ENCODE measurements at regions not wholly inside any gene's neighbourhood (a gene's known extent, or its start where the extent isn't known, plus 50 kb on each side); places are given as distances from the start of the nearest gene placed in this dataset.

DNA sequence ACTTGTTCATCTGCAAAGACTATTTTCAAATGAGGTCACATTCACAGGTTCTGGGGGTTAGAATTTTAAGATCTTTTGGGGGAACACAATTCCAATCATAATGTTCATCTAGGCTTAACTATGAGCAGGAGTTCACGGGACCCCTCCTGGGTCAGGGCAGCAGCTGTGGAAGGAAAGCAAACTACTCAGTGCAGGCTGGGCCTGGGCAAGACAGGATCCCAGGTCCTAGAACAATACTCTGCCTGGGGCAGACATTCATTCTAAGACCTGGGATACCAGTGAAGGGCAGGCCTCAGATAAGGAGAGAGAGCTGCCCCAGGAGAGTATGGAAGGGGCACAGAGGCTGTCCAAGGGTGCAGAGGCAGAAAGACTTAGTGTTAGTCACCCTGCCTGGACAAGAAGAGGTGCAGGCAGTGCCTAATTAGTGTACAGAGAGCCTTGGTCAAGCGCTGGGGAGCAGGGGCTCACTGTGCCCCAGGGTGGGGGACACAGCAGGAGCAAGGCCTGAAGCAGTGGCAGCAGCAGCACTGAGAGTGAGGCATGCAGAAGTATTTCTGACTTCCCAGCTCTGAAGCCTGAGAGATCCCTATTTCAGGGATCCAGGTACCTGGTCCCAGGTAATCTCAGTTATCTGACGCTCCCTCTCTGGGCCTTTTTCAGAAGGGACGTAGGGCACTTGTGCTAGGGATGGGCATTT lies 123.0 kb upstream of the MAMLD1 start:
- TF ChIP-seq, protein P1, sequence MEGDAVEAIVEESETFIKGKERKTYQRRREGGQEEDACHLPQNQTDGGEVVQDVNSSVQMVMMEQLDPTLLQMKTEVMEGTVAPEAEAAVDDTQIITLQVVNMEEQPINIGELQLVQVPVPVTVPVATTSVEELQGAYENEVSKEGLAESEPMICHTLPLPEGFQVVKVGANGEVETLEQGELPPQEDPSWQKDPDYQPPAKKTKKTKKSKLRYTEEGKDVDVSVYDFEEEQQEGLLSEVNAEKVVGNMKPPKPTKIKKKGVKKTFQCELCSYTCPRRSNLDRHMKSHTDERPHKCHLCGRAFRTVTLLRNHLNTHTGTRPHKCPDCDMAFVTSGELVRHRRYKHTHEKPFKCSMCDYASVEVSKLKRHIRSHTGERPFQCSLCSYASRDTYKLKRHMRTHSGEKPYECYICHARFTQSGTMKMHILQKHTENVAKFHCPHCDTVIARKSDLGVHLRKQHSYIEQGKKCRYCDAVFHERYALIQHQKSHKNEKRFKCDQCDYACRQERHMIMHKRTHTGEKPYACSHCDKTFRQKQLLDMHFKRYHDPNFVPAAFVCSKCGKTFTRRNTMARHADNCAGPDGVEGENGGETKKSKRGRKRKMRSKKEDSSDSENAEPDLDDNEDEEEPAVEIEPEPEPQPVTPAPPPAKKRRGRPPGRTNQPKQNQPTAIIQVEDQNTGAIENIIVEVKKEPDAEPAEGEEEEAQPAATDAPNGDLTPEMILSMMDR (IDR thresholded peaks at IDR 0.05): no peak
- TF ChIP-seq POLR2A (IDR thresholded peaks at IDR 0.05): no peak
